HL-60 (cell line): ENCODE measurements at regions not wholly inside any gene's neighbourhood (a gene's known extent, or its start where the extent isn't known, plus 50 kb on each side); places are given as distances from the start of the nearest gene placed in this dataset.

Source experiments
- CTCF ChIP-seq: IDR thresholded peaks from one replicate; pipeline ENCODE4 v1.5.1; 2011; ENCODE audit warnings: low read length, control low read depth, inconsistent platforms; ENCODE audit not compliant: insufficient read depth
- GABPA ChIP-seq: IDR thresholded peaks from 2 replicates; pipeline ENCODE4 v1.6.1; 2012; ENCODE audit warnings: low read depth
- POLR2AphosphoS5 ChIP-seq: IDR thresholded peaks from 2 replicates; pipeline ENCODE4 v1.6.1; 2012; ENCODE audit warnings: low read depth
- REST ChIP-seq: IDR thresholded peaks from 2 replicates; pipeline ENCODE4 v1.6.1; 2012; ENCODE audit warnings: low read depth; ENCODE audit not compliant: insufficient replicate concordance
- SPI1 ChIP-seq: IDR thresholded peaks from 2 replicates; pipeline ENCODE4 v1.6.1; 2012; ENCODE audit warnings: low read depth, mild to moderate bottlenecking, borderline replicate concordance

GRCh38 chr22:27312966-27313855 lies 488.3 kb downstream of the MN1 start:
- TF ChIP-seq CTCF, result no peak
- no peak for TF ChIP-seq REST
- no peak for TF ChIP-seq POLR2AphosphoS5
- no peak for TF ChIP-seq SPI1
- TF ChIP-seq GABPA, result no peak
